GM19395 (cell line): ENCODE measurements at regions not wholly inside any gene's neighbourhood (a gene's known extent, or its start where the extent isn't known, plus 50 kb on each side); places are given as distances from the start of the nearest gene placed in this dataset.
A peak's percentile ranks its signal among the peaks of the same experiment; 100 is the strongest.
"Not testable (repeated sequence)": the region's sequence is repeated elsewhere in the genome, so short reads cannot be mapped to it uniquely, and the experiment has no call there.

Source experiments
- ATAC-seq: cut with Tn5 transposase; IDR thresholded peaks from one replicate; pipeline ENCODE4 v1.9.1; 2021; ENCODE audit warnings: mild to moderate bottlenecking, moderate library complexity; ENCODE audit not compliant: unreplicated experiment

GRCh38 chr12:89192429-89192828 lies 159.9 kb downstream of the DUSP6 start:
- ATAC-seq: no peak

GRCh38 chr12:89191597-89191996 lies 160.7 kb downstream of the DUSP6 start:
- not testable (repeated sequence) for ATAC-seq

- ATAC-seq: no peak
Observed at GRCh38 chr12:89189448-89189847, 162.9 kb downstream of the DUSP6 start.

- ATAC-seq: no peak
Observed at GRCh38 chr12:89187507-89187906, 164.8 kb downstream of the DUSP6 start.

- ATAC-seq: no peak
Observed at GRCh38 chr12:89185889-89186288, 166.4 kb downstream of the DUSP6 start.

GRCh38 chr12:89185181-89185580 lies 167.1 kb downstream of the DUSP6 start:
- ATAC-seq: no peak

GRCh38 chr12:89183985-89184435 lies 168.3 kb downstream of the DUSP6 start:
- no peak for ATAC-seq

- no peak for ATAC-seq
Observed at GRCh38 chr12:89181271-89181920, 170.9 kb downstream of the DUSP6 start.

- ATAC-seq: no peak
Observed at GRCh38 chr12:89180496-89180895, 171.8 kb downstream of the DUSP6 start.

- no peak for ATAC-seq
Observed at GRCh38 chr12:89179983-89180382, 172.3 kb downstream of the DUSP6 start.

- no peak for ATAC-seq
Observed at GRCh38 chr12:89179245-89179644, 173.1 kb downstream of the DUSP6 start.

- ATAC-seq: no peak
Observed at GRCh38 chr12:89177802-89178395, 174.4 kb downstream of the DUSP6 start.

GRCh38 chr12:89176676-89177075 lies 175.6 kb downstream of the DUSP6 start:
- no peak for ATAC-seq

GRCh38 chr12:89173678-89174077 lies 178.6 kb downstream of the DUSP6 start:
- ATAC-seq: no peak

GRCh38 chr12:89173096-89173495 lies 179.2 kb downstream of the DUSP6 start:
- ATAC-seq: no peak

- ATAC-seq: no peak
Observed at GRCh38 chr12:89172224-89172623, 180.1 kb downstream of the DUSP6 start.

GRCh38 chr12:89169321-89169720 lies 183.0 kb downstream of the DUSP6 start:
- ATAC-seq: no peak

- no peak for ATAC-seq
Observed at GRCh38 chr12:89167986-89168385, 184.3 kb downstream of the DUSP6 start.

- ATAC-seq: peak; percentile 97
Observed at GRCh38 chr12:89166525-89166934, 185.8 kb downstream of the DUSP6 start.

GRCh38 chr12:89166121-89166520 lies 186.2 kb downstream of the DUSP6 start:
- no peak for ATAC-seq

- no peak for ATAC-seq
Observed at GRCh38 chr12:89165703-89166102, 186.6 kb downstream of the DUSP6 start.

- ATAC-seq: no peak
Observed at GRCh38 chr12:89163918-89164317, 188.4 kb downstream of the DUSP6 start.
